Sigmoid colon (tissue), 6 donors: ENCODE measurements at regions not wholly inside any gene's neighbourhood (a gene's known extent, or its start where the extent isn't known, plus 50 kb on each side); places are given as distances from the start of the nearest gene placed in this dataset.

Experiments used
- DNase-seq: peaks from one replicate; pipeline ENCODE4 v3.0.0-alpha.2; 2019
- H3K27ac ChIP-seq, 4 donors: fragments of 200-600 bp; sonication (generic); one replicate each; pipeline ENCODE4 v1.5.1; 2016 to 2019; ENCODE audit warnings: mild to moderate bottlenecking in 1 of 4
- H3K27me3 ChIP-seq, 3 donors: fragments of 200-600 bp; sonication (generic); one replicate each; pipeline ENCODE4 v1.5.1; 2019; ENCODE audit warnings: mild to moderate bottlenecking in 1 of 3
- H3K36me3 ChIP-seq, 4 donors: fragments of 200-600 bp; sonication (generic); one replicate each; pipeline ENCODE4 v1.5.1; 2016 to 2019
- H3K4me1 ChIP-seq, 4 donors: fragments of 200-600 bp; sonication (generic); one replicate each; pipeline ENCODE4 v1.5.1; 2017 to 2019
- H3K4me3 ChIP-seq, 4 donors: fragments of 200-600 bp; sonication (generic); one replicate each; pipeline ENCODE4 v1.5.1; 2017 to 2019; ENCODE audit warnings: mild to moderate bottlenecking in 2 of 4, moderate library complexity in 1 of 4
- H3K9me3 ChIP-seq, 4 donors: fragments of 200-600 bp in 3 of 4; sonication (generic) in 3 of 4; one replicate each; pipeline versions ENCODE4 v1.5.1 to v1.6.1; 2013 to 2019
- CTCF ChIP-seq, 4 experiments: fragments of 450-650 bp in 3 of 4; fragments of 200-600 bp in 1 of 4; IDR thresholded peaks; one replicate each; pipeline ENCODE4 v1.5.1; 2016 to 2019; ENCODE audit warnings: antibody characterized with exemption in 4 of 4, mild to moderate bottlenecking in 3 of 4, moderate library complexity in 2 of 4
- EP300 ChIP-seq, 4 donors: sonication (generic); formaldehyde crosslinking; IDR thresholded peaks; one replicate each; pipeline ENCODE4 v1.6.1; 2017; ENCODE audit warnings: antibody characterized with exemption in 4 of 4
- POLR2A ChIP-seq, 2 donors: fragments of 450-650 bp; IDR thresholded peaks; one replicate each; pipeline ENCODE4 v1.6.1; 2016; ENCODE audit warnings: antibody characterized with exemption in 2 of 2, mild to moderate bottlenecking in 2 of 2, moderate library complexity in 2 of 2
- POLR2AphosphoS5 ChIP-seq, 4 donors: sonication (generic); formaldehyde crosslinking; IDR thresholded peaks; one replicate each; pipeline ENCODE4 v1.6.1; 2017; ENCODE audit warnings: antibody characterized with exemption in 4 of 4
- WGBS, 2 donors: extraction: QIAGEN DNeasy Blood & Tissue Kit; methylation state at CpG; one replicate each; pipeline ENCODE4 v1.1.7; 2013; 5-methylcytosine and 5-hydroxymethylcytosine counted together
- intact Hi-C: fragments of 100-400 bp; cut with DNase I; formaldehyde crosslinking; loops from one replicate; pipeline ENCODE4 v1.15.1; 2023
- donor health status: healthy with polysubstance abuse.
- donor health status: healthy.

GRCh38 chrX:46408553-46409407 lies 136.4 kb downstream of the ZNF674 start:
- WGBS, 2 donors: 26 to 30% methylated on average over 9 of the region's 9 CpGs
- Histone ChIP-seq H3K27me3 (no peaks in the 10 kb centered on the region), H3K36me3 (no peaks in the 10 kb centered on the region), H3K27ac (no peak overlapping the region), H3K4me1 (no peaks in the 10 kb centered on the region), H3K9me3 (no peaks in the 10 kb centered on the region), H3K4me3 (no peak overlapping the region)
- DNase-seq: peak; percentile 80
- no peak for TF ChIP-seq POLR2AphosphoS5 (IDR thresholded peaks at IDR 0.05)
- TF ChIP-seq CTCF (IDR thresholded peaks at IDR 0.05): peak; percentile 43 to 59 (median 50)
- intact Hi-C loops: loop anchor here (1.0 to 10.0 kb wide), 2 partner anchors 894 to 1086 kb away; no protein-coding TSS in a partner anchor

- DNase-seq: no peak
- 74 to 78% methylated on average over 2 of the region's 2 CpGs for WGBS, 2 donors
- Histone ChIP-seq H3K36me3 (no peaks in the 10 kb centered on the region), H3K4me1 (no peaks in the 10 kb centered on the region), H3K4me3 (no peak overlapping the region), H3K27ac (no peak overlapping the region), H3K9me3 (no peaks in the 10 kb centered on the region), H3K27me3 (no peaks in the 10 kb centered on the region)
- intact Hi-C loops: loop anchor here (10.0 kb wide), 1 partner anchor 893 kb away; no protein-coding TSS in a partner anchor
- TF ChIP-seq POLR2AphosphoS5 (IDR thresholded peaks at IDR 0.05) (no peak), EP300 (IDR thresholded peaks at IDR 0.05) (no peak), CTCF (IDR thresholded peaks at IDR 0.05) (no peak), POLR2A (IDR thresholded peaks at IDR 0.05) (no peak)
Observed at GRCh38 chrX:46407753-46408130, 137.5 kb downstream of the ZNF674 start.

- 82 to 86% methylated on average over 6 of the region's 6 CpGs for WGBS, 2 donors
- no peak overlapping the region for H3K27ac ChIP-seq
- intact Hi-C loops: loop anchor here (10.0 kb wide), 1 partner anchor 892 kb away; no protein-coding TSS in a partner anchor
Observed at GRCh38 chrX:46407036-46407752, 138.0 kb downstream of the ZNF674 start.

GRCh38 chrX:46404774-46405173 lies 140.4 kb downstream of the ZNF674 start:
- H3K27ac ChIP-seq: no peak overlapping the region
- intact Hi-C loops: loop anchor here (10.0 kb wide), 1 partner anchor 890 kb away; no protein-coding TSS in a partner anchor
- H3K9me3 ChIP-seq: no peaks in the 10 kb centered on the region
- TF ChIP-seq CTCF (IDR thresholded peaks at IDR 0.05): no peak
- TF ChIP-seq POLR2A (IDR thresholded peaks at IDR 0.05): no peak
- no peak for TF ChIP-seq POLR2AphosphoS5 (IDR thresholded peaks at IDR 0.05)
- no peak for TF ChIP-seq EP300 (IDR thresholded peaks at IDR 0.05)
- H3K4me1 ChIP-seq: no peaks in the 10 kb centered on the region
- DNase-seq: no peak
- 95% methylated on average over 6 of the region's 6 CpGs for WGBS, 2 donors
- no peaks in the 10 kb centered on the region for H3K27me3 ChIP-seq
- no peaks in the 10 kb centered on the region for H3K36me3 ChIP-seq
- no peak overlapping the region for H3K4me3 ChIP-seq

More at GRCh38 chrX:46407036-46407752, 138.0 kb downstream of the ZNF674 start:
- Histone ChIP-seq H3K36me3 (no peaks in the 10 kb centered on the region), H3K4me3 (no peak overlapping the region), H3K4me1 (no peaks in the 10 kb centered on the region), H3K9me3 (no peaks in the 10 kb centered on the region), H3K27me3 (no peaks in the 10 kb centered on the region)
- no peak for DNase-seq
- TF ChIP-seq POLR2AphosphoS5 (IDR thresholded peaks at IDR 0.05) (no peak), POLR2A (IDR thresholded peaks at IDR 0.05) (no peak), CTCF (IDR thresholded peaks at IDR 0.05) (no peak), EP300 (IDR thresholded peaks at IDR 0.05) (no peak)
